Naive B cell (primary cell): ENCODE measurements at regions not wholly inside any gene's neighbourhood (a gene's known extent, or its start where the extent isn't known, plus 50 kb on each side); places are given as distances from the start of the nearest gene placed in this dataset.
"Not testable (repeated sequence)": the region's sequence is repeated elsewhere in the genome, so short reads cannot be mapped to it uniquely, and the experiment has no call there.

Experiments used
- ATAC-seq, 2 donors: fragments of 150-1000 bp; cut with Tn5 transposase; 2 replicates each; pipeline ENCODE4 v1.10.0; 2021; ENCODE audit warnings: low read depth in 2 of 2, mild to moderate bottlenecking in 2 of 2, moderate library complexity in 2 of 2
- DNase-seq: peaks from one replicate; pipeline ENCODE4 v3.0.0; 2022
- H3K27ac Mint-ChIP-seq, 6 donors: one replicate each; pipeline ENCODE4 v1.8.0; 2020 to 2022; ENCODE audit warnings: mild to moderate bottlenecking in 6 of 6, mixed read lengths in 6 of 6, moderate library complexity in 5 of 6, inconsistent platforms in 2 of 6
- H3K27me3 Mint-ChIP-seq, 3 donors: one replicate each; pipeline ENCODE4 v1.8.0; 2021 to 2022; ENCODE audit warnings: mixed read lengths in 3 of 3, mild to moderate bottlenecking in 1 of 3
- H3K36me3 Mint-ChIP-seq, 2 donors: one replicate each; pipeline ENCODE4 v1.8.0; 2020 to 2022; ENCODE audit warnings: mixed read lengths in 2 of 2, inconsistent platforms in 1 of 2, mild to moderate bottlenecking in 1 of 2
- H3K4me1 Mint-ChIP-seq, 3 donors: one replicate each; pipeline ENCODE4 v1.8.0; 2020 to 2022; ENCODE audit warnings: mixed read lengths in 3 of 3, inconsistent platforms in 1 of 3, mild to moderate bottlenecking in 1 of 3, moderate library complexity in 1 of 3
- H3K4me3 Mint-ChIP-seq, 8 donors: one replicate each; pipeline ENCODE4 v1.8.0; 2020 to 2022; ENCODE audit warnings: mild to moderate bottlenecking in 8 of 8, mixed read lengths in 8 of 8, moderate library complexity in 8 of 8, inconsistent platforms in 2 of 8
- H3K9me3 Mint-ChIP-seq, 7 donors: one replicate each; pipeline ENCODE4 v1.8.0; 2020 to 2022; ENCODE audit warnings: mixed read lengths in 7 of 7, mild to moderate bottlenecking in 5 of 7, inconsistent platforms in 2 of 7, moderate library complexity in 1 of 7

DNA sequence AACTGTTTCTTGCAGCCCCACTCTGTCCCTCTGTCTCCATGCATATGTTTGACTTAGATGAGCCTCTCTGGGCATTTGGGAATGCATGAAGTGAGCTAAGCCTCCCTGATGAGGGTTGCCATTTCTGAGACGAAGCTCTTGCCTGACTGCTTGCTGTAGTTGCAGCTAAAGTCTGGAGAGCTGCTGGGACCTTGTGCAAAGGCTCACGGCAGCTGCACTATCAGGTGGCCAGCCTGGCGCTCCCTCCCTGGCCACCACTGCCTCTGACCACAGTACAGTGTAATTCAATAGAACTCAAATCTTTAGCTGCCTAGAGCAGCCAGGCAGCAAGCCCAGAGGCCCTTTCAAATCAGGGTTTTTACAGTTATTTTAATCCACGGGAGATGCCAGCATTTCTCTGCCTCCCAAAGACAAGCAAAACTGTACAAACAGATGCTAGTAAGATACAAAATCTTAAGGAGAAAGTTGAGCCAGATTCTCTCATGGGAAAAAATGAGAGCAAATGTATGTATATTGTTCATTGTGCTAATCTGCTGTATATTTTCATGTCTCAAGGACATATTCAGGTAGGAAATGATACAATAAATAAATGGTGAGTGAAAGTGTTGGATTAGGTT lies 1522.5 kb downstream of the KHDRBS2 start:
- not testable (repeated sequence) for DNase-seq, ATAC-seq, H3K27ac Mint-ChIP-seq, H3K27me3 Mint-ChIP-seq, H3K4me1 Mint-ChIP-seq, H3K4me3 Mint-ChIP-seq, H3K36me3 Mint-ChIP-seq
- peaks cover 0 to 22% (median 6%) of the 10 kb centered on the region in 7 donors for H3K9me3 Mint-ChIP-seq

GRCh38 chr6:60760928-60761327 lies 1525.1 kb downstream of the KHDRBS2 start:
- not testable (repeated sequence) for H3K4me3 Mint-ChIP-seq, H3K27ac Mint-ChIP-seq, ATAC-seq, H3K36me3 Mint-ChIP-seq, H3K4me1 Mint-ChIP-seq, H3K27me3 Mint-ChIP-seq, DNase-seq
- H3K9me3 Mint-ChIP-seq, result peaks cover 4 to 30% (median 11%) of the 10 kb centered on the region in 7 donors

- not testable (repeated sequence) for DNase-seq, H3K4me1 Mint-ChIP-seq, H3K27ac Mint-ChIP-seq, ATAC-seq, H3K4me3 Mint-ChIP-seq, H3K27me3 Mint-ChIP-seq, H3K36me3 Mint-ChIP-seq
- peaks cover 8 to 42% (median 17%) of the 10 kb centered on the region in 7 donors for H3K9me3 Mint-ChIP-seq
These were observed 1526.7 kb downstream of the KHDRBS2 start for GRCh38 chr6:60759149-60759825.

GRCh38 chr6:60758725-60759124 lies 1527.3 kb downstream of the KHDRBS2 start:
- H3K4me1 Mint-ChIP-seq, H3K27ac Mint-ChIP-seq, ATAC-seq, H3K27me3 Mint-ChIP-seq, H3K36me3 Mint-ChIP-seq, DNase-seq: not testable (repeated sequence)
- H3K9me3 Mint-ChIP-seq, result peaks cover 8 to 42% (median 17%) of the 10 kb centered on the region in 7 donors
- peak overlapping the region in 1 of 8 donors; percentile 47 for H3K4me3 Mint-ChIP-seq

DNA sequence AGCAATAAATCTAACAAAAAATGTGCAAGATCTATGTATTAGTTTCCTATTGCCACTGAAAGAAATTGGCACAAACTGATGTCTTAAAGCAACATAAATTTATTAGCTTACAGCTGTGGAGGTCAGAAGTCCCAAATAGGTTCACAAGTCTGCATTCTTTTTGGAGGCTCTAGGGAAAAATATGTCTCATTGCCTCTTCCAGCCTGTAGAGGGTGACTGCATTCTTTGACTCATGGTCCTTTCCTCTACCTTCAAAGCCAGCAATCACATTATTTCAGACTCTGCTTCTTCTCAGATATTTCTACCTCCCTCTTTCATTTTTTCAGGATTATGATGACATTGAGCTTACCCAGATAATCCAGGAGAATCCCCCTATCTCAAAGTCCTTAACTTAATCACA lies 1531.1 kb downstream of the KHDRBS2 start:
- DNase-seq, result no peak

DNA sequence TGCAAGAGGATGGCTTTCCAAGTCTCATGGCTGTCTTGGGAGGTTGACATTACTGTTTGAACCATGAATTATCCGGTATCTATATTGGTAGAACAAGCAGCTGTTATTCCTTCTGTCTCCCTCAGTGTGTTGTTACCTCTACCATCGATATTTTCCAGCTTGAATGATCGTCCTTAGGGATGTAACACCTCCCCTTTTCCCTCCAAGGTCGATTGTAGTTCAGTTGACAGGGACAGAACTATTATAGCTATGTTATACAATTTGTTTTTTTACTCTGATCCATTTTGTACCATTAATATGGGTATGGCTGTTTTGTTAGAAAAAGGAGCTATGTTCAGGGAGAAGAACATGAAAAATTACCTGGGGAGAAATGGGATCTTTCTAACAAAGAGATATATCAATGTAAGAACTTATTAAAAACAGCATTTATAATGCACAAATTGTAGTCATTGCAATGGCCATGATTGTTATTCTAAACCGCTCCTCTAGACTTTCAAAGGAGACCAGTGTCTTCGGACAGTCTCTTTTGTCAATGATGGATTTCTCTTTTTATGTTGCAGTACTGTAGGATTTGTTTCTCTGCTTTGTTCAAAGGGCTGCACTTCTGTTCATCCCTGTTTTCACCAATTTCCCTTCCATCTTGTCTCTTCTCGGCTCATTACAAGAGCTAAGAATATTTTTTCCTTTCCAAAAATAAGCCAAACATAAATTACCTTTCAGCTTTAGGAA lies 1535.5 kb downstream of the KHDRBS2 start:
- Mint-ChIP-seq H3K4me3 (peak overlapping the region in 1 of 8 donors; percentile 49), H3K9me3 (peaks cover under 1 to 18% (median 12%) of the 10 kb centered on the region in 7 donors)
- not testable (repeated sequence) for H3K36me3 Mint-ChIP-seq, DNase-seq, H3K27me3 Mint-ChIP-seq, H3K4me1 Mint-ChIP-seq, H3K27ac Mint-ChIP-seq, ATAC-seq

More for the DNA sequence above, 1531.1 kb downstream of the KHDRBS2 start:
- Mint-ChIP-seq H3K4me3 (no peak overlapping the region), H3K27me3 (no peaks in the 10 kb centered on the region), H3K9me3 (peaks cover 8 to 43% (median 18%) of the 10 kb centered on the region in 7 donors), H3K4me1 (no peaks in the 10 kb centered on the region), H3K27ac (no peak overlapping the region), H3K36me3 (peaks cover 0 to 6% of the 10 kb centered on the region in 2 donors)
- no peak for ATAC-seq

GRCh38 chr6:60747765-60748556 lies 1538.1 kb downstream of the KHDRBS2 start:
- peaks cover 0 to 15% (median 7%) of the 10 kb centered on the region in 7 donors for H3K9me3 Mint-ChIP-seq
- DNase-seq, H3K36me3 Mint-ChIP-seq, ATAC-seq, H3K27ac Mint-ChIP-seq, H3K27me3 Mint-ChIP-seq, H3K4me3 Mint-ChIP-seq, H3K4me1 Mint-ChIP-seq: not testable (repeated sequence)

- DNase-seq, H3K27ac Mint-ChIP-seq, H3K4me1 Mint-ChIP-seq, H3K27me3 Mint-ChIP-seq, H3K36me3 Mint-ChIP-seq, H3K4me3 Mint-ChIP-seq: not testable (repeated sequence)
- ATAC-seq, result peak; percentile 40 to 45
- H3K9me3 Mint-ChIP-seq, result peaks cover 0 to 17% (median 3%) of the 10 kb centered on the region in 7 donors
These were observed 1548.1 kb downstream of the KHDRBS2 start for GRCh38 chr6:60737764-60738425.

DNA sequence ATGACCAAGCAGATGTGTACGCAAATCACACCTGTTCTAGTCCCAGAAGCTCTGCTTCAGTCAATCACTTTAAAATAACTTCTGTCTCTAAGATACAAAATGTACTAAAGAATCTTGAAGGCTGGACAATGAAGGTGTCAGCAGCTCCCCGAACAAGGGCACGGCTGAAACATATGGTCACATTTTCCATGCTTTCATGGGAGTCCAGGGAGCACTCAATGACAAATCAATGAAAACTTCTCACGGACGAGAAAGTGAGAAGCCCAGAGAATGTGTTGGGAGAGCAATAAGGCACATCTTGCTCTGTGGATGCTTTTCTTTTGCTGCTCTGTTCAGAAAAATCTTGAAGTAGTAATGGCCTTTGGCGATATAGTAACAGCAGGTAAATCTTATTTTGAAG lies 1548.7 kb downstream of the KHDRBS2 start:
- ATAC-seq, H3K4me3 Mint-ChIP-seq: not testable (repeated sequence)

GRCh38 chr6:60723935-60724334 lies 1562.1 kb downstream of the KHDRBS2 start:
- H3K9me3 Mint-ChIP-seq, result peaks cover 3 to 15% (median 13%) of the 10 kb centered on the region in 7 donors

More for the DNA sequence above, 1548.7 kb downstream of the KHDRBS2 start:
- not testable (repeated sequence) for H3K36me3 Mint-ChIP-seq, DNase-seq, H3K4me1 Mint-ChIP-seq, H3K27ac Mint-ChIP-seq, H3K27me3 Mint-ChIP-seq
- peaks cover 0 to 15% (median 3%) of the 10 kb centered on the region in 7 donors for H3K9me3 Mint-ChIP-seq

GRCh38 chr6:60695232-60695631 lies 1590.8 kb downstream of the KHDRBS2 start:
- ATAC-seq, result no peak
- Mint-ChIP-seq H3K4me3 (no peak overlapping the region), H3K9me3 (peaks cover 5 to 15% (median 7%) of the 10 kb centered on the region in 7 donors), H3K36me3 (no peaks in the 10 kb centered on the region), H3K27ac (no peak overlapping the region), H3K27me3 (no peaks in the 10 kb centered on the region), H3K4me1 (no peaks in the 10 kb centered on the region)
- DNase-seq, result no peak

More at GRCh38 chr6:60723935-60724334, 1562.1 kb downstream of the KHDRBS2 start:
- H3K4me3 Mint-ChIP-seq, DNase-seq, ATAC-seq, H3K36me3 Mint-ChIP-seq, H3K27me3 Mint-ChIP-seq, H3K27ac Mint-ChIP-seq, H3K4me1 Mint-ChIP-seq: not testable (repeated sequence)

- H3K4me1 Mint-ChIP-seq, result no peaks in the 10 kb centered on the region
- ATAC-seq (no peak), DNase-seq (no peak)
- no peak overlapping the region for H3K4me3 Mint-ChIP-seq
- H3K27me3 Mint-ChIP-seq, result no peaks in the 10 kb centered on the region
- no peak overlapping the region for H3K27ac Mint-ChIP-seq
- peaks cover 0 to 19% (median 14%) of the 10 kb centered on the region in 7 donors for H3K9me3 Mint-ChIP-seq
- no peaks in the 10 kb centered on the region for H3K36me3 Mint-ChIP-seq
These were observed 1598.9 kb downstream of the KHDRBS2 start for GRCh38 chr6:60687085-60687484.

DNA sequence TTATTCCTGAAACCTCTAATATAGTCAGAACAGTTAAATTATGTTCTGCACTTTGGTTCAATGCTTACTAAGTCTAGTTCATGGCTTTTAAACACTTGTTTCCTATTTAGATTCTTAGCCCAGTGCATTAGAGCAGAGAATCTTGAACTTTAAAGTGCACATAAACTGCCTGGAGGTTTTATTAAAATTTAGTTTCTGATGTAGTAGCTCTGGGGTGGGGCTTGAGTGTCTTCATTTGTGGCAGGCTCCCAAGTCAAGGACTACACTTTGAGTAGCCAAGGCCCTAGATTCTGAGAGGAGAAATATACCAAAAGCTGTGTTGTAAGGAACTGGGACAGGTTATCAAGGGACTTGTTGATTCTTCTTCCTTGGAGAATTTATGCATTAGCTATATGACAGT lies 1604.2 kb downstream of the KHDRBS2 start:
- H3K4me3 Mint-ChIP-seq, result no peak overlapping the region
- DNase-seq (no peak), ATAC-seq (no peak)
- H3K36me3 Mint-ChIP-seq, result no peaks in the 10 kb centered on the region
- no peaks in the 10 kb centered on the region for H3K27me3 Mint-ChIP-seq
- H3K27ac Mint-ChIP-seq, result no peak overlapping the region
- peaks cover 3 to 36% (median 13%) of the 10 kb centered on the region in 7 donors for H3K9me3 Mint-ChIP-seq
- H3K4me1 Mint-ChIP-seq, result no peaks in the 10 kb centered on the region
